GM19238 (cell line): ENCODE measurements at regions not wholly inside any gene's neighbourhood (a gene's known extent, or its start where the extent isn't known, plus 50 kb on each side); places are given as distances from the start of the nearest gene placed in this dataset.

Source experiments
- DNase-seq: peaks from one replicate; pipeline ENCODE4 v3.0.0; 2011; ENCODE audit warnings: low spot score; ENCODE audit not compliant: insufficient read length

DNA sequence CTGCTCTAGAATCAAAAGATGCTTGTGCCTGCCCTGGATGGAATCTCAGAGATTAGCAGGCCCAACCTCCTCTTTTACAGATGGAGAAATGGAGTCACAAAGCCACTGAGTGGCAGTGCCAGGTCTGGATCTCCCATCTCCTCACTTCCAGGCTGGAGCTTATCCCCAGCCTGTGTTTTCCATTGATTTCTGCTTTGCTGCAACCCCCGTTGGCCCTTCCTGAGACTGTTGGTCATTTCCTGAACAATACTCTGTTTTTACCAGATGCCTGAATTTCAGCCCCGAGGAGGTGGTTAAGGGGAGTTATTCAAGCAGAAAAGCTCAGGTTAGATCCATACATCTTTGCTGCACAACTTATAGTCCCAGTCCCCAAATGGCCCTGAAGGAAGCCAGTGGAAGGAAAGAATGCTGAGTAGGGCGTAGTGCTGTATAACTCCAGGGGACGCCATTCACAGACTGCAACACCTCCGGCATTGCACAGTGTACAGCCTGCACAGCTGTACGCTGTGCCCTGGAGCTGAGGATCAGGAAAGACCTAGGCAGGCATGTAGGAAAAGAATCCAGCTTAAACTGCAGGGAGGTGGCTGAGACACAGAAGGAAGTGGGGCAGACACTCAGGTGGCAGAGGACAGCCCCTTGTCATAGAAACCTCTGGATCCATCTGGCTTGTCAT, 77.5 kb downstream of the RPLP1 start:
- no peak for DNase-seq

DNA sequence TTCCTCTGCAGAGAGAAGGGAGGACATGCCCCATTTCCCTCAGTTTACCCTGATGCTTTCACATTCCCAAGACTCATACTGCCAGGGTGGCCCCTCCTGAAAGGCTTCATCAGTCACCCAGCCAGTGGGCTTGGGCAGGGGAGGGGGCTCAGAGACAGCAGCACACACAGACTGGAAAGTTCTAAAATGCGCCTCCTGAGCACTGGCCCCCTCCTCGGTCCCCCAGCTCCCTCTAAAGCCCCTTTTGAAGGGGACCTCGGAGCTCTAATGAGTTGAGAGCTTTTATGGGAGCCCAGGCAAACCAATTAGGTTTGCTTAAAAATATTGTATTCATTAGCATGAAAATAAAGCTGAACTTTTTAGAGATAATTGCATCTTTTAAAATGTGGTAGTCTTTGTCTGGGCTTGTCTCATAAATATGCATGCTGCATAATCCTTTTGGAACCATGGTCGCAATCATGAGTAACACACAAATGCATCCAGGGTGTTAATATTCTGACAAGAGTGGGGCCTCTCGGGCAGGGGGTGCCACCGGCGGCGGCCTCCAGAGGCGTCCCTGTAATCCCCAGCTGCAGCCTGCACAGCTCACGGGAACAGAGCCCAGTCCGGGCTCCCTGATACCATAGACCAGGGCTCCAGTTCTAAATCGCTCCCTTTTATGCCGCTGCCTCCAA, 78.5 kb downstream of the RPLP1 start:
- no peak for DNase-seq

DNA sequence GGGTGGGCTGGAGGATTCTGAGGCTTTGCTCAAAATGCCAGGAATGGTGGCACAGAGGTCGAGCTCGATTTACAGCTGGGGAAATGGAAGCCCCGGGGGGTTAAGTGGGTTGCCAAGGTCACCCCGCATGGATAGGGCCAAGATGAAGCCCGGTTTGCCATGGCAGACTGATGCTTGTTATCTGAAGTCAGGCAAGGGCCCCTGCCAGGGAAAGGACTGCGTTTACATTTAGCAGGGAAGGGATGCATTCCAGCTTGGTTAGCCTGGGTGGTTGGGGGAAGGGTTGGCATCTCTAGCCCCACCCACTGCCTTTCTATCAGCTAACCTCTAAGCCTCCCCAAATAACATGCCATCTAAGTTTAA, 79.0 kb downstream of the RPLP1 start:
- no peak for DNase-seq

DNA sequence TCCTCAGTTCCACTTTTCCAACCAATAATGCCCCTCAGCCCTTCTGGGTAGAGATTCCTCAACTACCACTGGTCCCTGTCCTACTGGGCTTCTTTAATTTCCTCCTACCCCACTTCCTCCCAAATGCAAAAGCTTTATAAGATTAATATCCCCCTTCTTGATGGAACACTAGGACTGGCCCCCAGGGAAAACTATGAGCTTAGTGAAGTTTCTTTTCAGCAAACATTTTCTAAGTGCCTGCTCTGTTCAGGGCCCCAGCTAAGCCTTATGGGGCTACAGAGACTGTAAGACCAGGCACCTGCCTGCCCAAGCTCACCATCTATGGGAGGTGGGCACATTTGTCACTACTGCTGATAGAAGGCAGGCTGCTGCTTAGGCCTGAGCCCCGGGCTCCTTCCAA, 79.4 kb downstream of the RPLP1 start:
- no peak for DNase-seq

DNA sequence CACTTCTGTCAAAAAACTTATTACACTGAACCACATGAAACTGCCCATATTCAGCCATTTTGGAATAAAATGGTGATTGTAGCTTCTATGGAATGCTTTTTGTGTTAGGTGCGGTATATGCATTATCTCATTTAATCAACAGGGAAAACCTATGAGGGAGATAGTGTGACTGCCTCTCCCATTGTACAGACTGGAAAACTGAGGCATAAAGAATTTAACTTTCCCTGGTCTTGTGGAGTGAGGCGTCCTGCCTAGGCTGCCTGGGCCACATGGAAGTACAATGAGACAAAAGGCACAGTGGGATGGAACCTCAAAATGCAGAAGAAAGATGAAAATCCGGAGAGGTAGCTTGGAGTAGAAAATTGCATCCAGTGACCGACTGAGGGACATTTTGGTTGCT, 80.2 kb downstream of the RPLP1 start:
- DNase-seq = no peak

DNA sequence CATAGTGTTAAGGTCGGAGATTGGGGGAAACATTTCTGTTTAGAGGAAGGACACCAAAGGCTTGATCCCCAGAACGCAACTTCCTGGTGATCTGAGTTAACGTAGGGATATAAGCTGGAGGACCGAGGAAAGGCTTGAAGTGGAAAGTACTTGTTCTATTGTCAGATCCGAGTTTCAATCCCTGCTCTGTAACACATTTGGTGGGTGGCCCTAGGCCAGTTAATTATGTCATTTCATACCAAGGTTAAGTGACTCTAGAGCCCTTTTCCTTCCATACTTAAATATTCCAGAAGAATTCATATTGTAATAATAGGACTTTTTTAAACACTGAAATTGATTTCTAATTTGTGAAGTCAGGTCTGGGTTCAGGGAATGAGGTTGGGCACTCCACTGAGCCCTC, 80.9 kb downstream of the RPLP1 start:
- DNase-seq = no peak

DNA sequence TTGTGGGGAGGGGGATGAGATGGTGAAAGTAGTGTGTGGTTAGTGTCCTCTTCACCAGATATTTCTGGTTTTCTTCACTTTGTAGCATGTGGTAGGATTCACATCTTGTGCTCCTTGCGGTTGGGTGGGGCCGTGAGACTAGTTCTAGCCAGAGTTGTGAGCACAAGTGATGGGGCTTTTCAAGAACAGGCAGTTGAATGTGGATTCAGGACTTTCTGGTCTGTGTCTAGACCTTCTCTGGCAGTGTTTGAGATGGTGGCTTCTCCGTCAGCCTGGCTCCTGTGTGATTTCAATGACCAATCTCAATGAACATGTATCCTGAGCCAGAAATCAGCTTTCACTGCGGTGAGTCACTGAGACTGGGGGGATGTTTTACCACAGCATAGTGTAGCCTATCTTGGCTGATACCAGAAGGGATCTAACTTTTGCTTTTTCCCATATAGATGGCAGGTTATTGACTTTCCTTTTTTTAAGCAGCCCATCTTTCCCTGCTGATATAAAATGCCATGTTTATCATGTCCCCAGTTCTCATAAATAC, 82.6 kb downstream of the RPLP1 start:
- no peak for DNase-seq

DNA sequence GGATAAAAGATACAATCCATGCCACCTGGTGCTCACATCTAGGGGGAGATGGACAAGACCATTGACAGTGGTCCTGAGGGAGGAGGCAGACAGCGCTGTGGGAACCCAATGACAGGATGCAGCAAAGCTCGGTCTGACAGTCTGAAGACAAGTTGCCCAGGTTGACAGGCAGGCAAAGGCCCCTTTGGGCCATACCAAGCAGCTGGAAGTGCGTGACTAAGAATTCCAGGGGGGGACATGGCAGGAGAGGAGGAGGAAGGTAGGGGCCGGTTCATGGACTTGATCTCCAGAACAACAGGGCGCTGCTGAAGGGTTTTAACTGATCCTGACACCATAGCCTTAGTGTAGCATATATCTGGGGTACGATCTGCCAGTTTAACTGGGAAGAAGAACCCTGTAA, 83.4 kb downstream of the RPLP1 start:
- no peak for DNase-seq

DNA sequence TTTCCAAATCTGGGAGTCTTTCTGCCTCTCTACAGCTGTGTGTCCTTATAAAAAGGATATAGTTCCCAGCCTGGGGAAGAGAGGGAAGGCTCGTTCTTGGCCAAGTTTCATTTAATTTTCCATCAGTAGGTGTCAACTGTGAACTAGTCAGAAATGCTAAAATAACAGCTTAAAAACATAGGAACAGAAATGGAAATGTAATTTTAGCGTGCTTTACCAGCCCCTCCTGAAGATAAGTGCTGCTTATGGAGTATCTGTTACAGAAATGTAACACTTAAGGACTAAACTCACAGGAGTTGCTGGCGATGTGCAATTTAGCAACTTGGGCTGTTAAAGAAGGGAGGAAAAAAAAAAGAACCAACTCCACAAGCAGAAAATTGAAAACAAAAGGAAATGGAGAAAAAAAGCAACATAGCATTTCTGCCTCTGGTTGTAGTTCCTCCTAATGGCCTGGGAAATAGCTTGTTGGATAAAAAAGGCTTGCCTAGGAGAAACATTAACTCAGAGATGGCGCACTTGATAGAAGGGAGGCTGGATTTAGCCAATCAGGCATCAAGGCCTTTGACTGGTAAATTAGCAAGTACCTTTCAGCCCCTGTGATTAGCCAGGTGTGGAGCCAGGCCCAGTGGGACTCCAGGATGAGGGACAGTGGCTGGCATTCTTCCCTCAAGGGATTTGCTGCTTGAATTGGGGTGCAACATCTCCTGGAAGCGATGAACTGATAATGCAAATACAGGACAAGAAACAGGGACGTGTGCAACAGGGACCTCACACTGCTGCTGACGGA, 84.3 kb downstream of the RPLP1 start:
- no peak for DNase-seq

DNA sequence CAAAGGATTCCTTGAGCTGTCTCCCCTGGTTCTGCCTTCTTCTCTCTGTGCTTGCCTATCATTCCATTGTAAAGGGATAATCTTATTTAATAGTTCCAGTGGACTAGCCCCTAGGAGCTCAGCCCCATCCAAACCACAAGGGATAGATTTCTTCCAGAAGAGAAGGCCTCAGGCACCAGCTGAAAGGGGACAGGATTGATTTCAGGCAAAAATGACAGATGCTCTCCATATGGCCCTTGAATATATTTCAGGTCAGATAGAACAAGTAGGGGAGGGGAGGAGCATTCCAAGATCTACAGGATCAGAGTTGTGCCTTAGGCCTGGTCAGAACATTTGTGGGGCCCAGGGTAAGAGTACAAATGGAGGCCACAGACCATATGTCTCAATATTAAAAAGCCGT, 85.3 kb downstream of the RPLP1 start:
- no peak for DNase-seq

DNA sequence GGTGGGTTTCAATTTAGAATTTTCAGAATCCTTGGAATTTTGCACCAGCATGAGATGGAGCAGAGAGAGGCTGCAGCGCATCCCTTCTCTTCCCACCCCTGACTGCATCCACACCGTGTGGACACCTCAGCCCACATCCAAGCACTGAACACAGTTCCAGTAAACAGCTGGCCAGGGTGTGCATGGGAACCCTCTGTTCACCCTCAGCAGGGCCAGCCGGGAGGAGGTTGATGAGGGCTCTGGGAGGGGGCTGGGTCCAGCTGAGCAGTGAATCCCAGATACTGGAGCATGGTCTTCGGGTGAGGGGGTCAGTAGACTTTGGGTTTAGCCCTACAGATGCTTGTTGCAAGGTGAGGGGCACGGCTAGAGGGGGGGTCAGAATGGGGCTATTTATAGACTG, 85.8 kb downstream of the RPLP1 start:
- DNase-seq = no peak

DNA sequence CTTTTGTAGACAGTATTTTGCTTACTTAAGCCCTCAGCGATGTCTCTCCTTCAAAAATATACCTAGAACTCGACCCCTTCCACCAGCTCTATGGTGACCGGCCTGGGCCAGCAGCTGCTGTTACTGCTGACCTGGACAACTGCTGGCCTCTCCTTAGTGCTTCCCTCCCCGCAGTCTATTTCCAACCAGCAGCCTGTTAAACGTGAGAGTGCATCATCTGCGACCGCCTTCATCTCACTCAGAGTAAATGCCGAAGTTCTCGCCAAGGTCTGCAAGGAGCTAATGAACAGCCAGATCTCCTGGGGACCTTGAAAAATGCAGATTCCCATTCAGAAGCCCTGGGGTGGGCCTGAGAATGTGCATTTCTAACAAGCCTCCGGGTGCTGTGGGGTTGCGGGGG, 86.7 kb downstream of the RPLP1 start:
- no peak for DNase-seq

DNA sequence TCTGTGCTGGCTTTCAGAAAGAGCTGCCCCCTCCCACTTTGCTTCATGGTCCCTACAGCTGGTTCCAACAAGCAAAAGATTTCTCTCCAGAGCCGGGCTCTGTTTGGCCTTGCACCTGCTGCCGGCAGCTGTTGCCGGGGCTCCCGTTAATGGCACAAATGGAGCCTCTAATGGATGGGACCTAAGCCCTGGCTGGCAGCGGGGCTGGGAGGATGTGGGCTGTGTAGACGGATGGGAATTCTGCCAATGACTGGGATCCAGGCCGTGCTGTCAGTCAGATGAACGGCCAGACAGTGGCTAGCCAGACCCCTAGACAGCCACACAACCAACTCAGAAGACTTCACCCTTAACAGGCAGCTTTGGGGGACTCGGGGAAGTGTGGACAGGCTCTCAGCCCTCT, 88.0 kb downstream of the RPLP1 start:
- no peak for DNase-seq

DNA sequence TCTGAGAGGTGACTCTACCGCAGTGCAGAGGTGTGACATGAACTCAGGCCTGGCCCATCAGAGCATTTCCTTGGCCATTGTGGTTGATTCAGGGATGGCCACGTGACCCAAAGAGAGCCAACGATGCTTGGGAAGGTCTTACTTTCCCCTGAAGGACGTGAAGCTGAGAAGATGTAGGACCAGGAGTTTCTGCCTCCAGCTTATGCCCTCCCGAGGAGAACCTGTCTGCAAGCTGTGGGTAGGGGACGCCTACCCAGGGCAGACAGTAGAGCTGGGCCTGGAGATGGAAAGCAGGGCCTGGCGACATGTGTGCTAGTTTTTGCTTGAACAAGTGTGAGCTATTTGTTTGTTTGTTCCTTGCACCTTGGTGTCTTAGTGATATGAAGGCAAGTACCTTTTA, 89.4 kb downstream of the RPLP1 start:
- DNase-seq = no peak

DNA sequence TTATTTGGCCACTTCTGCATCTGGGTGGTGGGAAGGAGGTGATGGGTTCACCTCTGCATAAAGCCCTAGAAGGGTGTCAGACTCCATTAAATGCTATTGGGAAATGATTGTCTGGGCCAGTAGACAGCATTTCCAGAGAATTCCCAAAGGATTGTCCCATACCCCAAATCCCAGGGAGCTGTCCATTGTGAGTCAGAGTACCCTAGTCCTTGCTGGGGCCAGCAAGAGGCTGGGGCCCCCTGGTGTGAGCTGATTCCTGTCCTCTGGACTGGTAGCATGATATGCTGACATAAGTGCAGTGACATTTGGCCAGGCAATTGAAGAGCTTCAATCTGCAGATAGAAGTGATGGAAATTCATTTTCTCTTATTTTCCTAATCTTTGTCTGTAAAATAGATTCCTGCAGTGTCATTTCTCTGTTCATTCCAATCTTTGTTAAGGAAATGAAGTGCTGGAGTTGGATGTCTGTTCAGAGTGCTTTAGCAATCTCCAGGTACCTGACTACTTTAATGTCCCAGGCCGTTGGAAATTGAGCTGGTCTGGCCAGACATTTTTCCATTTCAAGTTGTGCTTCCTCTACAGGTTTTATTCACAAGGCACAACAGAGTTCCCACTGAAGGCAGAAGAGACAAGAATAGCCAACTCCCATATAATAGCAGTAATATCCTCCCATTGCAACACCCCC, 91.2 kb downstream of the RPLP1 start:
- no peak for DNase-seq

DNA sequence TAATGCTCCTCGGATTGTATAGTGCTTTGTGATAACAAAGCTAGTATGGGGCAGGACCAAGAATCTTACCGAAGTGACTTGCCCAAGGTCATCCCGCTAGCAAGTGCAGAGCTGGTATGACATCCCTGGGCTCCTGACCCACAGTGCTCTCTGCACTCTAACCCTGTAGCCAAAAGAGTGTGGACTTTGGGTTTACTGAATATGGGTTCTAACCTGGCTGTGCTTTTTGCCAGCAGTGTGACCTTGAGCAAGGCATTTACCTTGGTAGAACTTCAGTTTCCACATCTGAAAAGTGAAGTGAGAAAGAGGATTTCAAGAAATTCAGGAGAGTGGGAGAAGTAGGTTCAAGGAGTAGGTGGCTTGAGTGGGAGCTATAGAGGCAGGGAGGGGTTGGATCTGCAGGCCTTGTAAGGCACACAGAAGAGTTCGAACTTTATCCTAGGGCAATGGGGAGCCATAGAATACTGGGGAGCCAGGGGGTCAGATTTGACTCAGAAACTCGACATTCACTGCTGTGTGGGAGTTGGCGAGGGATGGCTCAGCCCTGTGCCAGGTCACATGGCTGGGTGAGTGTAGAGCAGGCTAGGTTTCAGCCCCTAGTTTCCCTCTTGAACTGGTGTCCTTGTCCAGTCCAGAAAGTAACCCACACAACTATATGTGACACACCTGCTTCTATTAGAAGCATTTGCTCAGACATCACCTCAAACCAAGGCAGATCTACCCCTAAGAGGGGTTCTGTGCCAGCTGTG, 91.9 kb downstream of the RPLP1 start:
- no peak for DNase-seq

DNA sequence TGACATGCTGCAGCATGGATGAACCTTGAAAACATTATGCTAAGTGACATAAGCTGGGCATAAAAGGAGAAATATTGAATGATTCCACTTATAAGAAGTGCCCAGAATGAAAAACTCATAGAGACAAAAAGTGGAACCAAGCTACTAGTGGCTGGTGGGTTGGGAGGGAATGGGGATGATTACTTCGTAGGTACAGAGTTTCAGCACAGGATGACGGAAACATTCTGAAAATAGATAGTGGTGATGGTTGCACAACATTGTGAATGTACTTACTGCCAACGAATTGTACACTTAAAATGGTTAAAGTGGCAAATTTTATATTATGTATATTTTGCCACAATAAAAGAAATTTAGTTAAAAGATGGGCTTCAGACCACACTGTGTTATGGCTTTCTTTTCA, 93.6 kb downstream of the RPLP1 start:
- no peak for DNase-seq

DNA sequence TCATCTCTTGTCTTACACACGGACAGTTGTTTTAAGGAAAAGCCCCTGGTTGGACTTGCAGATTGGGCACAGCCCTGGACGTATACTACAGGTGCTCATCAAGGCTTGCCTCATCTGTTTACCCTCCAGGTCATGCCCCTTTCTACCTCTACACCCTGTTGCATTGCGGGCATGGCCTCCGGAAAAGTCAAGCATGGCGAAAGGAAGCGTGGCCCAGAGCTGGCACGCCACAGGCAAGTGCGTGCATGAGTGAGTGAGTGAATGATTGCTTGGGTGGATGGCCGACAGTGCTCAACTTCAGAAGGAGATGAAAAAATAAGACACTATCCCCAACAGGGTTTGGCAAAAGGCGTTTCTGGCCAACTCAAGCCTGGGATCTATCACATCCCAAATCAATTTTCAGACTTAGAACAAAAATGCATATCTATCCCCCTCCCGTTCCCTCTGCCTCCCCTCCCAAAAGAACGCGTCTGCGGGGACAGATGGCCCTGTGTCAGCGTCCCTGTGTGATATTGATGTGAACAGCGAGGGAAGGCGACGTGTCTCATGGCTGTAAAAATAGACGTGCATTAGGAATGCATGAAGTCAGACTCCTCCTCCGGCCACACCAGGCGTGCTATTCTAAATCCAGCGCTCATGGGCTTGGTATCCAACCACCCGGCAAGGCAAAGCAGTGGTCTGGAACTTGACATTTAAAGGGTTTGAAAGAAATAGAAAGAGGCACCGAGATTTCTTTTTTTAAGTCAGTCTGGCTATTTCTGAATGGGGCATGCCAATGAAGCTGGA, 96.0 kb downstream of the RPLP1 start:
- no peak for DNase-seq

DNA sequence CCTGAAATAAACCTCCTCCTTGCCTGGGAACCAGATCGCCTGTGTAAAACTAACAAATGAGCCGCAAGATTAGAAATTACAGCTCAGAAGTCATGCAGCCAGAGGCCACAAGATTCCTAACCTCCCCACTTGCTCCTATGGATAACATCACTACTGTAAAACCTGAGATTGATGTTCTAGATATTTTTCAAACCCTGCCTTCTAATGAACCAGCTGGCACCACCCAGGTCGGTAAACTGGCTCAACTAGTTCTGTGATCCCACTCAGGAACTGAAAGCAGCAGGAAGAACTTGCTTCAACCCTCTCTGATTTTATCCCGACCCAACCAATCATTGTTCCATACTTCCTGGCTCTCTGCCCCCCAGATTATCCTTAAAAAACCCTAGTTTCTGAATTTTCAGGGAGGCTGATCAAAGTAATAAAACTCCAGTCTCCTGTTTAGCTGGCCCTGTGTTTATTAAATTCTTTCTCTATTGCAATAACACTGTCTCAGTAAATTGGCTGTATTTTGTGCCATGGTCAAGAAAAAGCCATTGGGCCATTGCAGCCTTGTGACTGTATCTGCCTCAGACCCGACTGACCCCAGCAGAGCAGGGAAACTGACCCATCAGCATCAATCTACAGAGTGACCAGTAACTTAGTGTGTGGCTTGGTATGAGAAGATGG, 98.9 kb downstream of the RPLP1 start:
- DNase-seq = no peak
